SK-N-DZ (cell line): ENCODE measurements at regions not wholly inside any gene's neighbourhood (a gene's known extent, or its start where the extent isn't known, plus 50 kb on each side); places are given as distances from the start of the nearest gene placed in this dataset.
A peak's percentile ranks its signal among the peaks of the same experiment; 100 is the strongest.
"Not testable (repeated sequence)": the region's sequence is repeated elsewhere in the genome, so short reads cannot be mapped to it uniquely, and the experiment has no call there.

Source experiments
- DNase-seq: peaks from one replicate; pipeline ENCODE4 v3.0.0-alpha.2; 2015; ENCODE audit warnings: low spot score

DNA sequence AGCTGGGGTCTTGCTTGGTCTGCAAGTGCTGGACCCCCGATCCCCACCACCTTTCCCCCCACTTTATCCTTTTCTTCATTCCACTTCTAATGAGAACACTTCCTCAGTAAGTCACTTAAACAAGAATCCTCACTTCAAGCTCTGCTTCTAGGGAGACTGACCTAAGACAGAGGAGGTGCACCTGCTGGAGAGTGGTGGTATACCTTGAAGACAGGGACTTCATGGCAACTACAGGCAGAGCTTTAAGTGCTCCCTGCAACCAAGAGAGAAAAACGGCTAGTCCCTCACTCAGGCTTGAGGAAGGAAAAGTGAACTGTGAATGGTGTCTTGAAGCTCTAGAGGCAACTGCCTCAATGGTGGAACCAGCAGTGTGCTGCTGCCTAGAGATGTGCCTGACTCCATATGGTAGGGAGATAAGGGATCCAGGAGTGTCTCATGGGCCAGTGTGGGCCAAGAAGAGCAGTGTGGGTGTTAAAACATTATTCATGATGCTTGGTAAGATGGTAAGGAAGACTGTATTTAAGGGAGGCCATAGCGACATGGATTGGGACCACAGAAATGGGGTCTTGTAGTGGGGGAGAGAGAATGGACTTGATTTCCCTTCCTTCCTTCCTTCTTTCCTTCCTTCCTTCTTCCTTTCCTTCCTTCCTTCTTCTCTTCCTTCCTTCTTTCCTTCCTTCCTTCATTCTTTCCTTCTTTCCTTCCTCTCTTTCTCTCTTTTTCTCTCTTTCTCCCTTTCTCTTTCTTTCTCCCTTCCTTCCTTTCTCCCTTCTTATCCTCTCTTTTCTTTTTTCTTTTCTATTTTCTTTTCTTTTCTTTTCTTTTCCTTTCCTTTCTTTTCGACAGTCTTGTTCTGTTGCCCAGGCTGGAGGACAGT, 96.2 kb upstream of the NAP1L1 start:
- DNase-seq: no peak

DNA sequence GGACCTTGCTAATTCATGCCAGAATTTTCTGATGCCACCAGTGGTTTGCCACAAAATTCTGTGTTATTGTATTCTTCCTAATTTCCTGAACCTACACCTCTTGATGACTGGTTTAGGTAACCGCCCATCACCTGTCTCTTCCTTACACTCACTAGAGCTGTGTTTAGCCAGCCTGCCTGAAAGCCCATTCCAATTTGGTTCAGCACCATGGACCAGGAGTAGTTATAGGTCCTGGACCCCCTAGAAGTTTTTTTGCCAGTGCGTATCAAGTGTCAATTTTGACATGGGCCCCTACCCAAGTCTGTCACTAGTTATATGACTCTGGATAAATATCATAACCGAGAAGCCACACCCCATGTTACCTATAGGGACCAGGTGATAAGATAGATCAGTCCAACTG, 94.0 kb upstream of the NAP1L1 start:
- DNase-seq: no peak

DNA sequence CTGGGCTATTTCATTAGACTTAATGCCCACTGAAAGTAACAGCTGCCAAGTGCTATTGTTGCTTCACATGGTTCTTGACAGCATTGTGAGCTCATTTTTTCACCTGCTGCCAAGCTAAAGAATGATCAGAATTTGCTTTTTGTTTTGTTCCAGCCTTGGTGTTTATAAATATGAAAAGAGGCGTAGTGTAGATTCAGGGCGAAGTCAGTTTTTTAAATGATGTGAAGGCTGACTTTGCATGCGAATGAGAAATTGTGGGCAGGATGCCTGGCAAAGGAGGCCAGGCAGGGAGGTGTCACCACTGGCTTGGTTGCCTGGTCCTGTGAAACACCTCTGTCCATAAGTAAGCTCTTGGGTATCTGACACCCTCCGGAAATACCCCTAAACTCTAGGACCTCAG, 93.3 kb upstream of the NAP1L1 start:
- DNase-seq: no peak

DNA sequence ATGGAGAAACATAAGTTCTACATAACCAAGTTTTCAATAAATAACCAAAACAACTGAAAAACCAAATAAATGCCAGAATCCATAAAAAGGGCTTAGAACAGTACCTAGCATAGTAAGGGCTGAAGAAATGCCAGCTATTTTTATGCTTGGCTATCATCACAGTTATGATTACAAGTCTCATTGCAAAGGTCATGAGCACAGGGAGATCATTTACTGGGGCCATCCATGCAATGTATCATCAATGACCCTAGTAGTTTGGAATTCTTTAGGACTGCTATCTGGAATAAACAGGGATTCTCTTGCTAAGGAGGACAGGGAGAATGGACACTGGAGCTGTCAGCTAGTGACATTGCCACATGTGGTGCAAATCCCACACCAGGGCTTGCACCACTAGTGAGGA, 92.5 kb upstream of the NAP1L1 start:
- DNase-seq: no peak

DNA sequence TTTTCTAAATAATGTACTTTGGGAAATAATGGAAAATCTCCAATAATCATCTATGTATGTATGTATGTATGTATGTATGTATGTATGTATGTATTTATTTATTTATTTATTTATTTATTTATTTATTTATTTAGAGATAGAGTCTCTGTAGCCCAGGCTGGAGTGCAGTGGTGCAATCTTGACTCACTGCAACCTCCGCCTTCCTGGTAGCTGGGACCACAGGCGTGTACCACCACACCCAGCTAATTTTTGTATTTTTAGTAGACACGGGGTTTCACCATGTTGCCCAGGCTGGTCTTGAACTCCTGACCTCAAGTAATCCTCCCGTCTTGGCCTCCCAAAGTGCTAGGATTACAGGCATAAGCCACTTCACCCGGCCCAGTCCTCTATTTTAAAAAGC, 91.5 kb upstream of the NAP1L1 start:
- not testable (repeated sequence) for DNase-seq

DNA sequence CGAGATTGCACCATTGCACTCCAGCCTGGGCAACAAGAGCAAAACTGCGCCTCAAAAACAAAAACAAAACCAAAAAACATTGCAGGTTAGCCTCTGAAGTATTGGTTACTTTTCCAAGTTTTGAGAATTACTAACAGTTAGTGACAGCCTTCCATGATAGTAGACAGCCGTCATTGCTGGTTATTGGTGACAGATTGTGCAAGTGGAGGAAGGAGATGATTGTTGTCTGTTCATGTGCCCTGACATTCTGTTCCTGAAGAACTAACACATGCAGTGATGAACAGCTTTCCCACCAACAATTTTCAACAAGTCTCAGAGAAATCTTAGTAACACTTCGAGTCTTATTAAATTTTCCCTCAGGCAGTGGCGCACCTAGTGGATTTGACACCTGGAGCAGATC, 89.3 kb upstream of the NAP1L1 start:
- no peak for DNase-seq

DNA sequence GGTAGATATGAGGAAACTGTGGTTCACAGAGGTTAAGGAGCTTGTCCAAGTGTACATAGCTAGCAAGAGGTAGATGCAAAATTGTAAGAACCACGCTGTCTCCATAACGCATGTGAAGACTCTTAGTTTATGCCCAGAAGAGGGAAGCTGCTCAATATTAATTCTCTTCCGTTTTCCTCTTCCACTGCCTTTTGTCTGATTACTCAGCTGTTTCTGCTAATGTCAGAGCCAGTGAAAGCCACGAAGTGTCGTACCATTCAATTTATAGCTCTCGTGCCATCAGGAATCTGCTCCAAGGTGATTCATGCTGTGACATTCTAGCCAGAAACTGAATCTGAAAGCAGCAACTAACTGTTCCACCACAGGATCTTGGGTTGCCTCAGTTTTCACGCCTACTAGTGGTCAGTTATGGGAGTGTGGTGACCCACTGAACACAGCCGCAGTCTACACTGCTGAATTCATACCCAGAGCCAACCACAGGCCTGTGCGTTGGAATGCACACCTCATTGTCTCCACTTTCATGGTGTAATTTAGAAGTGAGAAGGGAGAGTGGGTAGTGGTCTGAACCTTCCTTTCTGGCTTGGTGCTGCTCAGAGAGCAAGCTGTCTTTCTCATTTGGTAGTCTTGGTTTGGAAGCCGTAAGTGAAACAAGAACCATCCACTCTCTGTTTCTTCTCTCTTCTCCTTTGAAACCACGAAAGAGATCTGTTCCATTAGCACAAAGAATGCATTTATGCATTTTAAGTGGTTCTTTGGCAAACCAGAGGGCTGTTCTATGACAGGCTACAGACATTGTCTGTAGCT, 74.2 kb upstream of the NAP1L1 start:
- DNase-seq: peak; percentile 38

DNA sequence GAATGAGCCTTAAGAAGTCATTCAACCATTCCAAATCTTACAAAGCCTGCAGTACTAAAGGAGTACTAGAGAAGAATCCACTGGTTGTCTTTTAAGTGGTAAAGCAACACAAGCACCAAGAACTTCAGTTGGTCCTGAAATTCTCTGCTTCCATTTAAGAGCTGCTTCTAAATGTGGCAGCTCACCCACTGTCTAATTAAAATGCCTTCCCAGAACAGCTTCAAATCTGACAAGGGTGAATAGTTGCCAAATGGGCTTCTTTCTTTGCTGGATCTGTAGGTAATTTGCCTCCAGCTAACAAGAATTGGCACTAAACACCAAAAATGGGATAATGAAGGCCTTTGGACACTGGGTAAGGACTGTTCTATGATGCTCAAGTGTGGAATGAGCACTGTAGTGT, 72.2 kb upstream of the NAP1L1 start:
- DNase-seq: no peak

DNA sequence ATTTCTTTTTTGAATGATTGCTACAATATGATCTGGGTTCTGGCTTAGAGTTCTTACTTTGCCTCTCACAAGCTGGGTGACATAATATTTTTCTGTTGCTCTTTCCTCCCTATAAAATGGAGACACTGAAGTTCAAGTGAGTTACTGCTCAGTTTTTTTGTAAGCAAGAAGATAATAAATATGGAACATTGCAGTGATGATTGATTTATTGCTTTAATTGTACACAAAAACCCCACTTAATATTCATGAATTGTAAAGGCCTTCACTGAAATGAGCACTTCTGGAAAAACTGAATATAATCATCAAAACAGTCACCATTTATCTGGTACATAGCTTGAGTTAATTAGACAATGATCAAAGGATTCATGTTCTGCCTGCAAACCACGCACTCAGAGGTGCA, 71.8 kb upstream of the NAP1L1 start:
- no peak for DNase-seq

DNA sequence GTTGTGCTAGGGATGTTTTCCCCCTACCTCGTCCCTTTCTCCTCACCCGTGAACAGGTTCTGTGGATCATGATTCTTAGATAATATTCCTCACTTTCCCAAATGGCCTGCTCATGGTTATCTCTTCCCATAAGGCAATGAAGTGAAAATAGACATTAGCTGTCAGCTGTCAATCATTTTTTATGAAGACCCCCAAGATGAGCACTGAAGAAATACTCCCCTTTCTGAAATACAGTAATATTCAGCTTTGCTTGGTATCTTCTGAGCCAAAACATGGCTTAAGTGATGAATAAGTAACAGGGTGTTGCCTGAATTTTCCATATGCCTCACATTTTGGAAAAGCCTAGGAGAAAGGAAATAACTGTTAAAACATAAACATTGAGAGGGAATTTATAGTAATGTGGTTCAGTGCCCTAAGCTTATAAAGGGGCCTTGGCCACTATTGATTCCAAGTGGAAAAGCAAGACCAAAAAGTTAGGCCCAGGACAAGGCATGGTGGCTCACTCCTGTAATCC, 70.7 kb upstream of the NAP1L1 start:
- no peak for DNase-seq

DNA sequence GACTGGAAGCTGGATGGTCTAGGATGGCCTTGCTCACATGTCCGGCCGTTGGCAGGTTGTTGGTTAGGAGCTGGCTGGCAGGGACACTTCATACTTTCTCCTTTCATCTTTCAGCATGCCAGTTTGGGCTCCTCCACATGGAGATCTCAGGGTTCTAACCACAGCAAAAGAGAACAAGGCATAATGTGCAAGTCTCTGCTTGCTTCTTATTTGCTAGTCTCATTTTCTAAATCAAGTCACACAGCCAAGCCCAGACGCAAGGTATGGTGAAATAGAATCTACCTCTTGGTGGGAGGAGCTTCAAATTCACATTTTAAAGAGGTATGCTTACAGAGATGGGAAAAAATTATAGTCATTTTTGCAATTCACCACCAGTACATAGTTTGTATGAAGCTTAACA, 69.1 kb upstream of the NAP1L1 start:
- no peak for DNase-seq

DNA sequence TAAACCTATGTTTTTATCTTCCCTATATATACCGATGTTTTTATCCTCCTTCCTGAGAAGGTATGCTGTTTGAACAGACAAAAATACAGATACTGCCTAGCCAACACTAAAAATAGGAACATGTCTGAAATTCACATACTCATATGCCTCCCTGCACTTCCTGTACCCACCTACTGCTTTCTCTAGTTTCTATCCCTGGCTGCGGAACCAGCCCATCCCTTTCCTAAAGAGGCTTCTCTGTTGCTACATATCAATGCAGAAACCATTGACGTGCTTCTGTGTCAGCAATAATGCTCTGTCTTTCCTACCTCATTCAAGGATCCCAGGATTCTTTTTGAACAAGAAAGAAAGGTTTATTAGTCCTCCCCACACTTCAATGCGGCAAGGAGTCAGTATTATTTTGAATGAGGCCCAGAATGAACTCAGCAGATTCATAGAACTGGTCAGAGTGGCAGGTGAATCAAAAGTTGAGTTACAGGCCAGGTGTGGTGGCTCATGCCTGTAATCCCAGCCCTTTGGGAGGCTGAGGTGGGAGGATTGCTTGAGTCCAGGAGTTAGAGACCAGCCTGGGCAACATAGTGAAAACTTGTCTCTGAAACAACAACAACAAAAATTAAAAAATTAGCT, 67.8 kb upstream of the NAP1L1 start:
- DNase-seq: no peak

DNA sequence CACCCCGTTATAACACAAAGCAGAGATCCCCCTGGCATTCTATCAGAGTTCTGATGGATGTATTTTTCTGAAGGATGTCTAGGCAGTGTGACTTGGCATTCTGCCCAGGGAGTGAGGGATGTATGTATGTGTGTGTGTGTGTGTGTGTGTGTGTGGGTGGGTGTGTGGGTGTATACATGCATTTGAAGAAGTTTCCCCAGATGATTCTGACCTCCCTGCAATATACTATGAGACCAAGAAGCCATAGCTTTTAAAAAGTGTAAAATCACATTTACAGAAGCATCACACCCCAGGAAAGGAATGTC, 59.7 kb upstream of the NAP1L1 start:
- no peak for DNase-seq

DNA sequence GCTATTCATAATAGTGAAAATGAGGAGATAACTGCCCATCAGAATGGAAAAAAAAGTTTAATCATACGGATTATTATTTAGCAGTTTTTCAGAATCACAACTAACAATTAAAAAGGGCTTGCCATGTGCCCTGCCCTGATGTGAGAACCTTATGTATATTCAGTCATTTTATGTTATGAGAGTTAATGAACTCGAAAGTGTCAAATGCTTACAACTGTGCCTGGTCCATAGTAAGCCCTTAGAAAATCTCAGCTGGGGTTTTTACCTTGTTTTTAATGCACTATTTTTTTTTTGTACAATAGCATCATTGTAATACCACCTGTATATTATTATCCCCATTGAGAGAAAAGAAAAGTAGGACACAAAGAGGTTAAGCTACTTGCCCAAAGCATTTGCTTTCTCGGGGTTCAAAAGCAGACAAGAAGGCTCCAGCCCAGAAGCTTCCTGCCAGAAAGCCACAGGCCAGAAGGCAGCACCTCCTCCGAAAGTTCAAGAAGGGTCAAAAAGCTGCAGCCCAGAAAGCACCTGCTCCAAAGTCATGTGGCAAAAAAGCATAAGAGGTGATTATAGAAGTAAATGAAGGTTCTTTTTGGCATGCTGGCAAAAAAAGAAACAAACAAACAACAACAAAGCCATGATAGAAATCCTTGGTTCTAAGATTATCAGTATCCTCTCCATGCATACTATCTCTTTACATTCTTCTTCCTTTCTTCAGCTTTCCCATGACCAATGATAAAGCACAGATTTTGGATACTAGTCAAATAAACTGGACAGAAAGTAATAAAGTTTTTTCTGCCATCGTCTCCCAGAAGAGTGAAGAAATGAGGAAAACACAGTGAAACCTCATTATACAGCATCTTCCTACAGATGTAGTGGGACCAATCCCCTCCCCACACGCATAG, 59.1 kb upstream of the NAP1L1 start:
- no peak for DNase-seq

DNA sequence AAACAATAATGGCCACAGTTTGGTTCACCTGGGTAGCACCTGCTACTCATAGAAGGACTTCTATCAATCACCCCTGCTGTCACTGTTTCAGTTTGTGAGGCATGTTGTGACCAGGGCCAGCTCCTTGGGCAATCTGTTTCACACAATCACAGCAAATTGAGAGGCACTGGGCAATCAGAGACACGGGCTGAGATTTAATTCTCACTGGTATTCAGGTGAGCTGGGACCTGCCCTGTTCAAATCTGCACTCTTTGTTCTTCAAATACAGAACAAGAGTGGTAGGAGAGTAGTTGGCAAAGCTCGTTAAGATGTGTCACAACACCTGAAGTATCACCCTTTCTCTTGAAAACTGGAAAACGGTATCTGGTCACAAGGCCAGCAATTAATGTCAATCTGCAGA, 57.8 kb upstream of the NAP1L1 start:
- no peak for DNase-seq

DNA sequence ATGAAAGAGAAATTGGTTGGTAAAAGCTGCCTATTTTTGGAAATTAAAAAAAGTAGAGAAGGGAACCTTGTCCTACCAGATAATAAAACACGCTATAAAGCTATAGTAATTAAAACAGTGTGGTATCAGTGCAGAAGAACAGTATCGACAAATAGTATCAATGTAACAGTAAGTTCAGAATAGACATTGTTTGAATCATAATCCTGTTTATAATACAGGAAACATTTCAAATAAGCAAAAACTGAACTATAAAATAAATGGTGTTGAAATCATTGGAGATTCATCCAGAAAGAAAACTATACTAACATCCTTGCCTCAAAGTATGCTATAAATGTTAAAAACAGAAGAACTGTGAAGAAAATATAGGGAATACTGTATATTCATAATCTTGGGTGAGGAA, 54.2 kb upstream of the NAP1L1 start:
- DNase-seq: no peak

DNA sequence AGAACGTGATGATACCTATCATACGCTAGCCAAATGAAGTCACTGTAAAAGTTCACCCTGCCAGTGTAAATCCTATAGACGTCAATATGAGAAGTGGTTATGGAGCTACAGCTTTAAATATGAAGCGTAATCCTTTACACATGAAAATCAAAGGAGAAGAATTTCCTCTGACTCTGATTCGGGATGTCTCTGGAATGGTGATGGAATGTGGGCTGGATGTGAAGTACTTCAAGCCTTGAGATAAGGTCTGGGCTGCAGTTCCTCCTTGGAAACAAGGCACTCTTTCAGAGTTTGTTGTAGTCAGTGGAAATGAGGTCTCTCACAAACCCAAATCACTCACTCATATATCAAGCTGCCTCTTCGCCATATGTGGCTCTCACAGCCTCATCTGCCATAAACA, 53.1 kb upstream of the NAP1L1 start:
- DNase-seq: no peak

DNA sequence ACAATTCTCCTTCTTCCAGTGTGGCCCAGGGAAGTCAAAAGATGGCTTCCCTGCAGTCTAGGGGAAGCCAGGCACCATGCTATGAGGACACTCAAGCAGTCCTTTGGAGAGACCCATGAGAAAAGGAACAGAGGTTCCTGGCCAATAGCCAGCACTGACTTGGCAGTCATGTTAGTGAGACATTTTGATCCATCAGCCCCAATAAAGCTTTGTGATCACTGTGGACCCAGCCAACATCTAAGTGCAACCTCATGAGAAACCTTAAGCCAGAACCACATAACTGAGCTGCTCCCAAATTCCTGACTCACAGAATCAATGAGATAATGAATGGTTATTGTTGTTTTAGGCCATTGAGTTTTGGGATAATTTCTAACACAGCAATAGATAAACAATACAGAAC, 51.0 kb upstream of the NAP1L1 start:
- DNase-seq: no peak
